GM21619 (cell line): ENCODE measurements at regions not wholly inside any gene's neighbourhood (a gene's known extent, or its start where the extent isn't known, plus 50 kb on each side); places are given as distances from the start of the nearest gene placed in this dataset.

ENCODE experiments used
- ATAC-seq: cut with Tn5 transposase; IDR thresholded peaks from one replicate; pipeline ENCODE4 v1.9.1; 2021; ENCODE audit not compliant: unreplicated experiment

DNA sequence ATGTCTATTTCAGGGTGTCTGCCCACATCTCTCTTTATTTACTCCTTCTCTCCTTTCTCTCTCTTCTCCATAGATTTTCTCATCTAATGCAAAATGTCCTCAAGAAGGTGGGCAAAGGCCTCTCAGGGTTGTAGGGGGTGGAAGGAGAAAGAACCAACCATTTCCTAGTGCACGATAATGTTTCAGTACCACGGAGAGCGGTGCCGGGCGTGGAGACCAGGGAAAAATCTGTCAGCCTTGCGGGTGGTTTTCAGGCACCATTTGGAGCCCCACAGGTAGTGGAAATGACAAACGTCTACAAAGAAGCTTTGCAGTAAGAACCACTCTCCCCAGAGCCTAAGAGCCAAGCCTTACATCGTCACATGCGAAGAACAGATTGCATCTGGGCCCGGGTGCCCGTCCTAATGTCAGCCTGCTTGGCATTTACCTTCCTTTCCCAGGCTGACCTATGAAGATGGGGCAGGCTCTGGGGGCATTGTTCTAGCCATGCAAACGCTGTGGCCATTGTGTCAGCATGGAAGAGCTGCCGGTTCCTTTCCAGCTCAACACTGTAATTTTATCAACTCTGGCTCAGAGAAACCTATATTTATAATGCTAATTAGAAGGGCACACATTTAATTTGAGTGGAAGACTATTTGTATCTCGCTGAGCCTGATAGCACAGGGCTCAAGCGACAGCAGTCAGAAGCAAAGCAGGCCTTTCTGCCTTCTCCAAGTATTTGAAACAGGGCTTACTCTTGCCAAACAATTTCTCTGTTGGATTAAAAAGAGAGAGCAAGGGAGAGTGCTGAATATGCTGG is 430.1 kb upstream of the WWC1 start:
- ATAC-seq = no peak

DNA sequence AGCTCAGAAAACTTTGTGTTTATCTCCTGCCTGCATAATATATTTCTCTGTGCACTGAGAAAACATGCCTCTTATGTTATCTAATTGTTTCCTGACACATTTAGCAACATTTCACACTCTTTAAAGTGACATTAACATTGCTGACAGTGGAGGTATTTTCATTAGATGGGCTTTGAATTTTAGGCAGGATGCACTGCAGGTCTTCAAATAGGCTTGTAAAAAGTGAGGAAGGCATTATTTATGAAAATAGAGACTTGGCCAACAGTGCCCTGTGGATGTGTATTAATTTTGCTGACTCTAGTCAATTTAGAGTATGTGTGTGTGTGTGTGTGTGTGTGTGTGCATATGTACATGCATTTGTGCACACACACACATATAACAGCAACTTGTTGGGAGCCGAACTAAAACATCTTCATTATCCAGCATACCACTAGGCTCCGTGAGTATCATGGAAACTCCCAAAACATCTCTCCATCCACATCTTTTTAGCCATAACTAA is 429.5 kb upstream of the WWC1 start:
- ATAC-seq = no peak

DNA sequence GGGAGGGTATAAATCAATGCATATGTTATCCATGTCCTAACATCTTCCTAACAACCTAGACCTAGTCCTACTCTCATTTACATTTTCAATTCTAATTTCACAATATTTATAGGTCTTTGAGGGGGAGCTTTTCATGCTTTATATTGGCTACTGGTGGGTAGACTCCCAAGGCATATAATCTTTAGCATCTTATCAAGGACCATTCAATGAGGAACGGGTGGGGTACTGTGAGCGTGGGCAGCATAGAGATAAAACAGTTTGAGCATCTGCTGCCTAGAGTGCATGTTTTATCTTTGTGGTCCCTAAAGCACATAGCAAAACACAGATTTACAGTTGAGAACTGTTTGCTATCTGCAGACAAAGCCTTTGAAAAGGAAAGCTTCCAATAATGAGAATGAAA is 427.6 kb upstream of the WWC1 start:
- no peak for ATAC-seq

DNA sequence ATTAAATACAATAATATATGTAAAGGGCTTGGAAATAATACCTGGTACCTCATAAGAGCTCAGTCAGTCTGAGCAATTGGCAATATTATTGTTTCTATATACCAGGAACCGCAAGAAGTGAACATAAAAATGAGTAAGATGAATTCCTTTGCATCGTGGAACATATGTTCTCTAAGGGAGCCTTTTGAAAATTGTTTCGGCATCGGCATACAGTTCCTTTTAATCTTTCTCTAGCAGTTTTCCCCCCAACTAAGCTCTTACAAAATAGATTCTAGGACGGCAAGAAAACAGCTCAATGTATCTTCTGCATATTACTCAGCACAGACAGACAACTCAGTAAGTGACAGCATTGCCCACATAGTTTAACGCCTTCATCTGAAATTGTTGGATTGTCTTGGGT is 426.6 kb upstream of the WWC1 start:
- no peak for ATAC-seq

DNA sequence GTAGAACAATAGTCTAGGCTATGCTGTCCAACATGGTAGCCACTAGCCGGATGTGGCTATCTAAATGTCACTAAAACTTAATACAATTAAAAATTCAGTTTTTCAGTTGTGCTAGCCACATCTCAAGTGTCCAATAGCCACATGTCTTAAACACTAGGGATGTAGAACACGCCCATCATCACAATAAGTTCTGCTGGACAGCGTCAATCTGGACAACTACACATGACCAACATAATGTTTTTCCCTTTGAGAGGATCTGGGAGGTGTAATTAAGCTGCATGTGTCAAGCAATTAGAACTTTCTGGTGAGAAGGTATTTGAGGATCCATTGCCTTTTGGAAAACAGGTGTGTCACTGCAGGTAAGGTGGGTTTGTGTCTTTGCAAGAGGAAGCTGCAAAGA is 424.6 kb upstream of the WWC1 start:
- ATAC-seq = no peak

DNA sequence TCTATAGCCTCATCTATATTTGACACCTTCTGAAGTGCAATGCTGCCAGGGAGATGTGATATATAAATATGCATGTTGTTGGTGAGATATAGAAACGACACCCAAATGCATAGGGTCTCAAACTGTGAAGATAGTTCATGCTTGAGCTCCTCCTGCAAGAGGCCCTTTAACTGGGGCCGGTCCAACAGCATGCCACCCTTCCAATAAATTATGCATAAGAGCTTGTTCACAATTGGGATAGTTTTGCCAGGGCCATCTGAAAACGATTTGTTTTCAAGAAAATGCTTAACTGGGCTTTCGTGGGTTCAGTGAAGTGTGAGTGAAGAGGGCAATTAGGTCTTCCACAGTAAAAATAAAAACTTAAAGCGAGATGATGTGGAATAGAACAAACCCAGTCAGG is 424.2 kb upstream of the WWC1 start:
- ATAC-seq = no peak

DNA sequence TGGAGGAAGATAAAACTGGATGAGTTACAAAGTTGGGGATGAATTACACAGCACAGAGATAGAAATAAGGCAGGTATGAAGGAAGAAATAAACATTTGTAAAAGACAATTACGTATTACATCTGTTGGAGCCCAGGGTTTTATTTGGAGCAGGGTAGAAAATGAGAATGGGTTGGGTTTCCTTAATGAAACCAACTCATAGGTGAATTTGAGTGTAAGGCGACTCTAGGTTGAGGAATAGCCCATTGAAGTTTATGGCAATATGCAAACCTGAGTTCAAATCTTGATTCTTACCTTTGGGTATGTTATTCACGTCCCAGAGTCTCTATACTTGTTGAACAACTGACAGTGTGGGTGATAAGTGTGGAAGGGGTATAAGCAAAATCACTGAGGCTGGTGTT is 422.3 kb upstream of the WWC1 start:
- no peak for ATAC-seq

DNA sequence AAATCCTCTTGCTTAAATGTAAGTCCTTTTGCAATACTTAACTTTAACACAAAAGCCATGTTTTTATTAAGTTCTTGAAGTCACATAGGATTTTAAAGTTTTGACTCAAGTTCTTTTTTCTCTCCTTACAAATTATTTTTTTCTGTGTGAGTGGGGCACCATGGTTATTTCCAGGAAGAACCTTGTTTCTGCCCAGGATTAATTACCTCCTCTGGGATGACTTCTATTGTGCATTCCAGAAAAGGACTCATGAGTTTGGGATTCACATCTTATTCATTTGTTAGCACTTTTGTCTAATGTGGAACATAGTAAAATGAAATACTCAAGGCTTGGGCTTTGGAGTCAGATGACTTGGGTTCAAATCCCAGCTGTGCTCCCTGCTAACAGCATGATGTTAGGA is 421.4 kb upstream of the WWC1 start:
- ATAC-seq = no peak

DNA sequence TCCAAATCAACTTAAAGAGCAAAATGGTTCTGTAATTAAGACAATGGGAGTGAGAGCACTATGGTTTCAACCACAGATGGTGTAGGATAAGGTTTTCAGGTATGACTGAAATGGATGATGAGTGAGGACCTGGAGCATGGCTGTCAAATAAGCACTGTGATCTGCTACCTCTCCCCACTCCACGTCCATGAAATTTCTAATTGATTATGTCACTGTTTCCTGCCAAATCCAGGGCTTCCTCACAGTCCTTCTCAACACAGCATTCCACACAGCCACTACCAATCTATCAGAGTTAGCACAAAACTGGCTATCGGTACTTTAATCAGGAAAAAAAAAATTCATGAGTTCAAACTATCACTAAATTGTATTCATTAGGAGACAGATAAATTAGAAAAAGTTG is 420.4 kb upstream of the WWC1 start:
- ATAC-seq = no peak

DNA sequence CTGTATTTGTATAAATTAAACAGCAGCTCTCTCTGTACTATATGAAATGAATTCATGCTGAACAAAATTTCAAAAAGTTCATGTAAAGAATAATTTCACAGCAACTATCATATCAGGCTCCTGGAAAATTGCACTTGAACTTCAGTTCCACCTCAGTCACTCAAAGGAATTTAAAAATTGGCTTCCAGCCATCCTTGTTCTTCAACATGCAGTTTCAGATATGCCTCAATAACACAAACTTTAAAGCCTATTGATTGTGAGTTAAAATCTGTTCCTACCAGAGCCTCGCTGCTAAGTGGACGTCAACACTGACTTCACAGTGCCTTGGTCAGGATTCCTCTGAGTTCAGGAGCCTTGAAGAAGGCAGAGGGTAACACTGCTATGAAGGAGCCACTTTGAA is 418.7 kb upstream of the WWC1 start:
- no peak for ATAC-seq

DNA sequence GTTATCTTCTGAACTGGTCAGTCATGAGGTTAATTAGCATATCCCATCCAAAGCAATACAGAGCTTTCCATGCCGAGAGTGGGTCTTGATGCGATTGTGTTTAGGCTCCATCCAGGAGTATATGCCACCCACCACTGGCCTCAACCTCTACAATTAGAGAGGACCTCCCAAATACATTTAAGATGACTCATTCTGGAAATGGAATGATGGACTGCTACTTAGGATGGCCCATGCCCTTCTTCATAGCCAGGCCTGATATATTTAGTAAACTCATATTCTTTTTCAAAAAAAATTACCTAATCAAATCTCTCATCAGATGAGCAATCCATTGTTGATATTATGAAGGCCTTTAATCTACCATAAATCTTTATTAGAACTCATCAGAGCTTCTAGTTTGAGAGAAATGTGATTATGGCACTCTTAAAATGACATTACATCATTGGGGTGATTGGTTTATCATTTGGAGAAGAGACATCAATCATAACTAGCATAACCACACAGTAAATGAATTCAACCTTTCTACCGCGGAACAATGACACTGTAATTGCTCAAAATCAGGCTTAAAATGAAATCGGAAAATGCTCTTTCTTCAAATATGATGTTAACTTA is 414.2 kb upstream of the WWC1 start:
- no peak for ATAC-seq

DNA sequence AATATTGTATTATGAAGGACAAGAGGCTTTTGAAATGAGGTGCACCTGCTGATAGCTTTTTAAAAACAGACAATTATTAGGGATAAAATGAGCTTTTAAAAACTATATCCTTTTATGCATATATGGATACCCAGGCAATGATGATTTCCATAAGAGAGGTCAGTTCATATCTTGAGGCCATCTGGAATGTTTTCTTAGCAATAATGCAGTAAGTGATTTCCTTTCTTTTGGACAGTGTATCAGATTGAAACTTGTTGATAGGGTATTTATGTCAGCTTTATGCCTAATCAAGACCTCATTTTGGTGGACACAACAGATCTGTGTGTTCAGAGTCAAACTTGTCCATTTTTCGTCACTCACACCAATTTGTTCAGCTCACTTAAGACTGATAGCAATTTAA is 413.5 kb upstream of the WWC1 start:
- no peak for ATAC-seq

DNA sequence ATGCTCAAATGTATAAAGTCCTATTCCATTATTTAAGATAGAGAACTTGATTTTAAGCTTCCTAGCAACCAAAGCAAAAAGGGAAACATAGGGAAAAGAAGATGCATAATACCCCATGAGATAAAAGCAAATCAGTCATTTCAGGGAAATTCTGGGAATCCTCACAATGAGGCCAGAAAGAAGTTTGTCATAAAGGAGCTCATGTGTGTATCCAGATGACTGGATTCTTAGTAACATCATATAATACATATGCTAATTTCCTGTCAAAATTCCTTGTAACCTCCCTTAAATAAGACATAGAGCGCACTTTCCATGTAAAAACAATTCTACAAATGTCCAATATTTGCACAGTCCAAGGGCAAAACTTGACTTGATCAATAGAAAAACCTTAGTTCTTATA is 411.0 kb upstream of the WWC1 start:
- no peak for ATAC-seq

DNA sequence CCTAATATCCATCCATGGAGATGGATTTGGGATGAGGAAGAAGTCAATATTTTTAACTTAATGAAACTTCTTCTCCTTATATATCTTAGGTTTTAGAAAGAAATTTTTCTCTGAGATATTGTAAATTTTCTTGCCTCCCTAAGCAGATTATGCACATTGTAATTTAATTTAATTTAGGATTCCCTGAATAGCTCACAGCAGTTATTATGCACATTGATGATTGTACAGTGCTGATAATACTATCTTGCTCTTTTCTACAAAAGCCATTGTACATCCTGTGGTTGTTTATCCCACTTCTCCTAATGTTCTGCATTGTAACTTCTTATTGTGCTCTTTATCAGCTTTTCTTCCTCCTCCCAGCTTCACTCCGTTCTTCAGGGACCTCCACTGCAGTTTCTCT is 410.4 kb upstream of the WWC1 start:
- ATAC-seq = no peak

DNA sequence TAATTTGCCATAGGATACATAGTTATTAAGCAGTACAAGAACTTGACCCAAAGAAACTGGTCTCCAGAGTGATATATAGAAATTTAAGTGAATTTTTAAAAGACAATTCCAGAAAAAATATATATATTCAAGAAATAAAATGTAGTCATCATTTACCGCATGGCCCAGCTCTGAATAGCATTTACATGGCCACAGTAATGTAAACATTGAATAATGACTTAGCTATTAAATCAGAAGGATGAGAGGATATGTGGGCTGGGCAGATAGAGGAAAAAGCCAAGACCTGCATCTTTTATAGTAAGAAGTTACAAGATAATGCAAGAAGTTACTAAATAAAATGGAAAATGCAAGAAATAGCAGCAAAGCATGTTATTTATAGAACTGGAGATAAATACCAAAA is 405.2 kb upstream of the WWC1 start:
- ATAC-seq = no peak

DNA sequence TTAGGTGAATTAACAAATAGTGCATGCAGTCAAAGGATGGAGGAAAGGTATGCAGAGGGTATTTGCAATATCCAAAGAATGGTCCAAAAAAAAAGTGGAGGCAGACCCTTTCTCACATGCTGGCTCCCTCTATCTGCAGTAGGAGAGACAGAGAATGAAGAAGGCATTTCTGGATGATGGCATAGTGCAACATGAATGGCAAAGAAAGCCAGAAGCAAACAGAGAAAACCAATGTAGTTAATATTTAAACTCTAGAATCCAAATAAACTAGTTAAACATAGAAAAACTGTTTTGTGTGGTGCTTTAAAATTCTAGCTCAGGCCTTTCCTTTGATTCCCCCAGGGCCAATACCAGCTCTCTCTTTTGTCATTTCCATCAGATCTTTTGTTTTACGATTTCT is 403.1 kb upstream of the WWC1 start:
- no peak for ATAC-seq

DNA sequence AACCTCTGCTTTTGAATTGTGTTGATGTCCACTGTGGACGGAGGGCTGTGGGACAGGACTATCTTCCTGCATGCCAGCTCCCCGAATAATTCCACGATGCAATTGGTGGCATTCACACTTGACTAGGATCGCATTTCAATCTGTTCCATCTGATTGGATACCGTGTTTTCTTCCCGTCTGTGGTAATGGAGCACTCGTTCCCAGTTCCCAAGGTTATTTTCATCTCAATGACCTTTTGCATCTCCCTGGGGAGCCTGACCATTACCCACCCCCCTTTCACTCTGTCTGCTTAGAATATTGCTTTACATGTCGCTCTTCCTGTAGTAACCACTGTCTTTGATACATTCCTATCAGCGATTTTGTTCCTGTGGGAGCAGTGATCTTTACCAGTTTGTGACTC is 402.2 kb upstream of the WWC1 start:
- ATAC-seq = no peak

DNA sequence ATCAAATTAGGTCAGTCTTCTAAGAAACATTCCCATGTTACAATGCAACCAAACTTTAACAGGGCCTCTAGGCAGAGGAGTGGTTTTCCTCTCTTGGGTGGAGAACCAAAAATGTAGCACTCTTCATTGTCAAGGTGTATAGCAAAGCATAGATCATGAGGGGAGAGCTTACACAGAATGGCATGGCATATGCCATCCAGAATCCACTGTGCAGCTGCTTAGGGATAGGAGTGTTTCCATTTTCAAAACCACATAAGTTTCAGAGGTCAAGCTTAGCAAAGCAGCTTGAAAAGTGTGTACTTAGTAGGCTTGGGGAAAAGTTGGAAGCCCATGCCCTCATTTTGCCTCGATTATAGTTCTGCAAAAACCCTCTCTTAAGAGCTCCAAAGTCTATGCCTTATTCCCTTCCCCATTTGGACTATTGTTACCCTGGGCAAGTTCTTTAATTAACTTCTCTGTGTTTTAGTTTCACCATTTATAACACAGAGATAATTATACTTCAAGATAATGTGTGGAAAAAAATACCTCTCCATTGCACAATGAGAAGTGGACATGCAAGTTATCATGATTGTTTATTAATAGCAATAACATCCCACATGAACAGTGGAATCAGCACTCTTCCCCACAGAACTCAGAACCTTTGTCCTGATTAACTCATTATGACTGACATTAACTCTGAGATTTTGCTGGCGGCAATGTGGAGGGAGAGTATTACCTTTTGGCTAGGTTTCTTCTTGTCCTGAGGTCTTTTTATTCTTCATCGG is 398.9 kb upstream of the WWC1 start:
- ATAC-seq = no peak

DNA sequence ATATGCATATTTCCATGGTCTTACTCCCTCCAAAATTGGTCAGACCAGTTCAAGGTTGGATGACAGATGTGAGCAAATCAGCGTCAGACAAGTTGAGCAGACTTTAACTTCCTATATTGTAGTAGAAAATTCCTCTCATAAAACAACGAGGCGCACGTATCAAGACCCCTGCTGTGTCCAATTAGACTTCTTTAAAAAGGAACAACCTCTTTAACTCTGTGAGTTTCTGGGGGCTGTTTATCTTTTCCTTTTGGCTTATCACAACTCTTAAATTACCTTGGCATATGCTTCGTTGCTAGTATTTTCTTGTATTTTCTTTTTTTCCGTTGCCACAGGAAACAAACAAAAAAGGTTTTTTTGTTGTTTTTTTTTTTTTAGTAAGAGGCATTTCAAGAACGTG is 398.2 kb upstream of the WWC1 start:
- ATAC-seq = no peak

DNA sequence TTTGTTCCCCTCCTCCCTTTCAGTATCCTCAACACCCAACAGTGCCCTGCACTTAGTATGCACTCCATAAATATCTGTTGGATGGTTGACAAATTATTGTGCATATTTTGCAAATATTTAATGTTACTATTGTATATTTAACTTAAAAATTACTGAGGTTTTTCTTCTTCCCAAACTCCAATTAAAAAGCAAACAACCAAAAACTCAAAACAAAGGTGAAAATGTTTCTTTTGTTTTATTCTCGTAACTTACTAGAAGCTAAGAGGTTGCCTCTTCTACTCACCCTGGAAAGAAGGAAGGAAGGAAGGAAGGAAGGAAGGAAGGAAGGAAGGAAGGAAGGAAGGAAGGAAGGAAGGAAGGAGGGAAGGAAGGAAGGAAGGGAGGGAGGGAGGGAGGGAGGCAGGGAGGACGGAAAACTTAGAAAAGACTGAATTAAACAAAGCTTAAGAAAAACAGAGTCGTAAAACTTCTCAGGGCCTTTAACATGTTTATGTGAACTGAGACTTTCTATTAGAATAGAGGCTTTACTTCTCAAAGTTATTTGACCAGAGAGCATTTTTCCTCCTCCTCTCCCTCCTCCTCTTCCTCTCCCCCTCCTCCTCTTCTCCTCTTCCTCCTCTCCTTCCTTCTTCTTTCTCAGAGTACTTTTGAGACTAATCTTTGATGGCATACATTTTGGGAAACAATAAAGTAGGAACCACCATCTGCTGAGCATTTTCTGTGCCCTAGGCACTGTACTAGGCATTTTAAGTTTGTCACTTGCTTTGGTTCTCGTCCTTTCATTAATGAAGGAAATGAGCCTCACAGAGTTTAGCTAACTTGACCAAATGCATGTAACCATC is 396.6 kb upstream of the WWC1 start:
- ATAC-seq = no peak
